ENCODE measurements at regions not wholly inside any gene's neighbourhood (a gene's known extent, or its start where the extent isn't known, plus 50 kb on each side); places are given as distances from the start of the nearest gene placed in this dataset.

- Histone ChIP-seq H3K9me2 (replicated peaks; ENCODE audit: insufficient read depth, low read length) (no peaks in the 10 kb centered on the region), H3K27me3 (replicated peaks; ENCODE audit: insufficient read depth, low read length) (peaks cover 45% of the 10 kb centered on the region), H3K4me1 (ENCODE audit: low read length) (no peaks in the 10 kb centered on the region), H3K4me3 (ENCODE audit: low read length) (no peak overlapping the region), H3F3A (ENCODE audit: insufficient read depth, low read length) (no peaks in the 10 kb centered on the region), H2AFZ (ENCODE audit: low read length) (no peak overlapping the region), H3K79me2 (ENCODE audit: low read length) (no peaks in the 10 kb centered on the region), H3K9ac (ENCODE audit: low read length) (no peak overlapping the region), H3K36me3 (replicated peaks; ENCODE audit: insufficient read depth, low read length) (no peaks in the 10 kb centered on the region), H3K27ac (ENCODE audit: low read length) (no peak overlapping the region), H4K20me1 (ENCODE audit: insufficient read depth, low read length) (no peaks in the 10 kb centered on the region), H3K9me3 (replicated peaks; ENCODE audit: insufficient read depth, low read length) (no peaks in the 10 kb centered on the region), H3K4me2 (ENCODE audit: low read depth, low read length) (no peak overlapping the region)
- TF ChIP-seq EZH2phosphoT487 (IDR thresholded peaks at IDR 0.05; ENCODE audit: low read length) = no peak
- TF ChIP-seq, protein P1, sequence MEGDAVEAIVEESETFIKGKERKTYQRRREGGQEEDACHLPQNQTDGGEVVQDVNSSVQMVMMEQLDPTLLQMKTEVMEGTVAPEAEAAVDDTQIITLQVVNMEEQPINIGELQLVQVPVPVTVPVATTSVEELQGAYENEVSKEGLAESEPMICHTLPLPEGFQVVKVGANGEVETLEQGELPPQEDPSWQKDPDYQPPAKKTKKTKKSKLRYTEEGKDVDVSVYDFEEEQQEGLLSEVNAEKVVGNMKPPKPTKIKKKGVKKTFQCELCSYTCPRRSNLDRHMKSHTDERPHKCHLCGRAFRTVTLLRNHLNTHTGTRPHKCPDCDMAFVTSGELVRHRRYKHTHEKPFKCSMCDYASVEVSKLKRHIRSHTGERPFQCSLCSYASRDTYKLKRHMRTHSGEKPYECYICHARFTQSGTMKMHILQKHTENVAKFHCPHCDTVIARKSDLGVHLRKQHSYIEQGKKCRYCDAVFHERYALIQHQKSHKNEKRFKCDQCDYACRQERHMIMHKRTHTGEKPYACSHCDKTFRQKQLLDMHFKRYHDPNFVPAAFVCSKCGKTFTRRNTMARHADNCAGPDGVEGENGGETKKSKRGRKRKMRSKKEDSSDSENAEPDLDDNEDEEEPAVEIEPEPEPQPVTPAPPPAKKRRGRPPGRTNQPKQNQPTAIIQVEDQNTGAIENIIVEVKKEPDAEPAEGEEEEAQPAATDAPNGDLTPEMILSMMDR (IDR thresholded peaks at IDR 0.05; ENCODE audit: low read length) = no peak
- TF ChIP-seq EZH2 (optimal IDR thresholded peaks at IDR 0.05; ENCODE audit: low read depth, low read length) = no peak
- no peak for DNase-seq
Measured at GRCh38 chr16:86317813-86318650, 192.3 kb upstream of the FOXF1 start.

- H3K9me3 ChIP-seq (replicated peaks; ENCODE audit: insufficient read depth, low read length) = no peaks in the 10 kb centered on the region
- no peak overlapping the region for H3K4me3 ChIP-seq (ENCODE audit: low read length)
- DNase-seq = no peak
- H3K79me2 ChIP-seq (ENCODE audit: low read length) = no peaks in the 10 kb centered on the region
- peaks cover 48% of the 10 kb centered on the region for H3K27me3 ChIP-seq (replicated peaks; ENCODE audit: insufficient read depth, low read length)
- TF ChIP-seq EZH2 (optimal IDR thresholded peaks at IDR 0.05; ENCODE audit: low read depth, low read length) = no peak
- TF ChIP-seq, protein P1 (IDR thresholded peaks at IDR 0.05; ENCODE audit: low read length) = no peak
- no peak for TF ChIP-seq EZH2phosphoT487 (IDR thresholded peaks at IDR 0.05; ENCODE audit: low read length)
- no peak overlapping the region for H2AFZ ChIP-seq (ENCODE audit: low read length)
- H3K27ac ChIP-seq (ENCODE audit: low read length) = no peak overlapping the region
- no peaks in the 10 kb centered on the region for H3K36me3 ChIP-seq (replicated peaks; ENCODE audit: insufficient read depth, low read length)
- H3K4me2 ChIP-seq (ENCODE audit: low read depth, low read length) = no peak overlapping the region
- H3K9ac ChIP-seq (ENCODE audit: low read length) = no peak overlapping the region
- no peaks in the 10 kb centered on the region for H3K4me1 ChIP-seq (ENCODE audit: low read length)
- H3F3A ChIP-seq (ENCODE audit: insufficient read depth, low read length) = no peaks in the 10 kb centered on the region
- no peaks in the 10 kb centered on the region for H3K9me2 ChIP-seq (replicated peaks; ENCODE audit: insufficient read depth, low read length)
- no peaks in the 10 kb centered on the region for H4K20me1 ChIP-seq (ENCODE audit: insufficient read depth, low read length)
Measured at GRCh38 chr16:86319585-86320236, 190.6 kb upstream of the FOXF1 start.

- no peak for DNase-seq
Measured at GRCh38 chr16:86320237-86320595, 190.1 kb upstream of the FOXF1 start.

More at GRCh38 chr16:86320237-86320595, 190.1 kb upstream of the FOXF1 start:
- Histone ChIP-seq H3K9me2 (replicated peaks; ENCODE audit: insufficient read depth, low read length) (no peaks in the 10 kb centered on the region), H2AFZ (ENCODE audit: low read length) (no peak overlapping the region), H3K9ac (ENCODE audit: low read length) (no peak overlapping the region), H3K27ac (ENCODE audit: low read length) (no peak overlapping the region), H4K20me1 (ENCODE audit: insufficient read depth, low read length) (no peaks in the 10 kb centered on the region), H3K4me3 (ENCODE audit: low read length) (no peak overlapping the region), H3F3A (ENCODE audit: insufficient read depth, low read length) (no peaks in the 10 kb centered on the region), H3K4me1 (ENCODE audit: low read length) (no peaks in the 10 kb centered on the region), H3K36me3 (replicated peaks; ENCODE audit: insufficient read depth, low read length) (no peaks in the 10 kb centered on the region), H3K9me3 (replicated peaks; ENCODE audit: insufficient read depth, low read length) (no peaks in the 10 kb centered on the region), H3K27me3 (replicated peaks; ENCODE audit: insufficient read depth, low read length) (peaks cover 48% of the 10 kb centered on the region), H3K79me2 (ENCODE audit: low read length) (no peaks in the 10 kb centered on the region), H3K4me2 (ENCODE audit: low read depth, low read length) (no peak overlapping the region)
- TF ChIP-seq, protein P1 (IDR thresholded peaks at IDR 0.05; ENCODE audit: low read length) = no peak
- TF ChIP-seq EZH2phosphoT487 (IDR thresholded peaks at IDR 0.05; ENCODE audit: low read length) (no peak), EZH2 (optimal IDR thresholded peaks at IDR 0.05; ENCODE audit: low read depth, low read length) (no peak)
